WTC11 (cell line): ENCODE measurements at regions not wholly inside any gene's neighbourhood (a gene's known extent, or its start where the extent isn't known, plus 50 kb on each side); places are given as distances from the start of the nearest gene placed in this dataset.

Source experiments
- ATAC-seq: fragments of 200-7000 bp; cut with Tn5 transposase; 2 replicates; pipeline ENCODE4 v1.10.0; 2021; ENCODE audit warnings: mild to moderate bottlenecking, moderate library complexity
- CTCF ChIA-PET: fragments of 300-600 bp; sonication (Branson Sonifier 250); formaldehyde crosslinking; loops from one replicate; lab custom pipeline; 2021; ENCODE audit warnings: antibody characterized with exemption; lab: Charles Lee
- POLR2A ChIA-PET: fragments of 350-600 bp; sonication (Branson Sonifier 250); formaldehyde crosslinking; loops from one replicate; lab custom pipeline; 2021; ENCODE audit warnings: antibody characterized with exemption; lab: Charles Lee
- DNase-seq: peaks from one replicate; pipeline ENCODE4 v3.0.0; 2021; ENCODE audit warnings: low spot score
- H3K27ac Mint-ChIP-seq: 2 replicates; pipeline ENCODE4 v1.8.0; 2021; ENCODE audit warnings: mixed read lengths
- H3K27me3 Mint-ChIP-seq: 2 replicates; pipeline ENCODE4 v1.8.0; 2021; ENCODE audit warnings: low read depth, mild to moderate bottlenecking, moderate library complexity, mixed read lengths
- H3K36me3 Mint-ChIP-seq: 2 replicates; pipeline ENCODE4 v1.8.0; 2021; ENCODE audit warnings: mixed read lengths
- H3K4me1 Mint-ChIP-seq: 2 replicates; pipeline ENCODE4 v1.8.0; 2022; ENCODE audit warnings: mixed read lengths
- H3K4me3 Mint-ChIP-seq: 2 replicates; pipeline ENCODE4 v1.8.0; 2021; ENCODE audit warnings: mild to moderate bottlenecking, moderate library complexity, mixed read lengths
- H3K9me3 Mint-ChIP-seq: 2 replicates; pipeline ENCODE4 v1.8.0; 2021; ENCODE audit warnings: mixed read lengths
- FOXP1 ChIP-seq: sonication (generic); formaldehyde crosslinking; IDR thresholded peaks from 2 replicates; pipeline ENCODE4 v1.8.0; 2022; ENCODE audit warnings: missing genetic modification reagents, mild to moderate bottlenecking, moderate library complexity, borderline replicate concordance
- NFYB ChIP-seq: sonication (generic); formaldehyde crosslinking; conservative IDR thresholded peaks from 2 replicates; pipeline ENCODE4 v1.8.0; 2022; ENCODE audit warnings: low read depth, missing genetic modification reagents
- NR3C1 ChIP-seq: sonication (generic); formaldehyde crosslinking; conservative IDR thresholded peaks from 2 replicates; pipeline ENCODE4 v1.8.1; 2023; ENCODE audit warnings: low read depth, mild to moderate bottlenecking, missing genetic modification reagents
- SP1 ChIP-seq: sonication (generic); formaldehyde crosslinking; conservative IDR thresholded peaks from 2 replicates; pipeline ENCODE4 v1.8.1; 2022; ENCODE audit warnings: missing genetic modification reagents
- ZNF138 ChIP-seq: sonication (generic); formaldehyde crosslinking; conservative IDR thresholded peaks from 2 replicates; pipeline ENCODE4 v1.8.1; 2022; ENCODE audit warnings: mild to moderate bottlenecking, moderate library complexity, missing genetic modification reagents
- ZNF416 ChIP-seq: fragments of 250-450 bp; sonication (Bioruptor Pico); IDR thresholded peaks from 2 replicates; pipeline ENCODE4 v1.9.0; 2021; ENCODE audit warnings: mild to moderate bottlenecking, inconsistent platforms
- TF ChIP-seq, protein P1 (sequence below): sonication (generic); formaldehyde crosslinking; IDR thresholded peaks from 2 replicates; pipeline ENCODE4 v1.8.0; 2023; ENCODE audit warnings: missing genetic modification reagents
- TF ChIP-seq, protein P2 (sequence below): sonication (generic); formaldehyde crosslinking; IDR thresholded peaks from 2 replicates; pipeline ENCODE4 v1.8.0; 2022; ENCODE audit warnings: mild to moderate bottlenecking, missing genetic modification reagents
- TF ChIP-seq, protein P3 (sequence below): sonication (generic); formaldehyde crosslinking; IDR thresholded peaks from 2 replicates; pipeline ENCODE4 v1.8.0; 2022; ENCODE audit warnings: mild to moderate bottlenecking, missing genetic modification reagents
- TF ChIP-seq, protein P4 (sequence below): sonication (generic); formaldehyde crosslinking; IDR thresholded peaks from 2 replicates; pipeline ENCODE4 v1.8.1; 2022; ENCODE audit warnings: mild to moderate bottlenecking, missing genetic modification reagents, moderate library complexity, borderline replicate concordance
- TF ChIP-seq, protein P5 (sequence below): sonication (generic); formaldehyde crosslinking; IDR thresholded peaks from 2 replicates; pipeline ENCODE4 v1.8.1; 2023; ENCODE audit warnings: mild to moderate bottlenecking, missing genetic modification reagents, moderate library complexity
- TF ChIP-seq, protein P6 (sequence below): sonication (generic); formaldehyde crosslinking; IDR thresholded peaks from 2 replicates; pipeline ENCODE4 v1.8.0; 2023; ENCODE audit warnings: mild to moderate bottlenecking, missing genetic modification reagents
- TF ChIP-seq, protein P7 (sequence below): sonication (generic); formaldehyde crosslinking; IDR thresholded peaks from 2 replicates; pipeline ENCODE4 v1.8.1; 2022; ENCODE audit warnings: missing genetic modification reagents, borderline replicate concordance
- TF ChIP-seq, protein P8 (sequence below): sonication (generic); formaldehyde crosslinking; IDR thresholded peaks from 2 replicates; pipeline ENCODE4 v1.8.1; 2022; ENCODE audit warnings: low read depth, missing genetic modification reagents, borderline replicate concordance

DNA sequence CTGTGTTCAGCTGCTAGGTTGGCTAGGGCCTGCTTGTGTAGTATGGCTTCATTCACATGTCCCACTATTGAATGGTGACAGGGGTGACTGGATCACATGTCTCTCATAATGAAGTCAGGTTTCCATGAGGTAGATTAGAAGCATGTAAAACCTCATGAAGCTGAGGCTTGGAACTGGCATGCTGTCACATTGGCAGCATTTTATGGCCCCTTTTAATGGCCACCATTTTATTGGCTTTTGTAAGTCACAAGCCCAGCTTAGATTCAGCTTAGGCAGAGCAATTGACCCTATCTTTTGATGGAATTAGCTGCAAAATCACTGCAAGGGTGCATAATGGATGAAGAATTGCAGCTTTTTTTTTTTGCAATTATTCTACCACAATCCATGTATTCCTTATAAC lies 583.5 kb downstream of the MED13L start (continued):
- TF ChIP-seq, protein P1, sequence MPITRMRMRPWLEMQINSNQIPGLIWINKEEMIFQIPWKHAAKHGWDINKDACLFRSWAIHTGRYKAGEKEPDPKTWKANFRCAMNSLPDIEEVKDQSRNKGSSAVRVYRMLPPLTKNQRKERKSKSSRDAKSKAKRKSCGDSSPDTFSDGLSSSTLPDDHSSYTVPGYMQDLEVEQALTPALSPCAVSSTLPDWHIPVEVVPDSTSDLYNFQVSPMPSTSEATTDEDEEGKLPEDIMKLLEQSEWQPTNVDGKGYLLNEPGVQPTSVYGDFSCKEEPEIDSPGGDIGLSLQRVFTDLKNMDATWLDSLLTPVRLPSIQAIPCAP (CRISPR knock-in tag): no peak
- TF ChIP-seq, protein P2, sequence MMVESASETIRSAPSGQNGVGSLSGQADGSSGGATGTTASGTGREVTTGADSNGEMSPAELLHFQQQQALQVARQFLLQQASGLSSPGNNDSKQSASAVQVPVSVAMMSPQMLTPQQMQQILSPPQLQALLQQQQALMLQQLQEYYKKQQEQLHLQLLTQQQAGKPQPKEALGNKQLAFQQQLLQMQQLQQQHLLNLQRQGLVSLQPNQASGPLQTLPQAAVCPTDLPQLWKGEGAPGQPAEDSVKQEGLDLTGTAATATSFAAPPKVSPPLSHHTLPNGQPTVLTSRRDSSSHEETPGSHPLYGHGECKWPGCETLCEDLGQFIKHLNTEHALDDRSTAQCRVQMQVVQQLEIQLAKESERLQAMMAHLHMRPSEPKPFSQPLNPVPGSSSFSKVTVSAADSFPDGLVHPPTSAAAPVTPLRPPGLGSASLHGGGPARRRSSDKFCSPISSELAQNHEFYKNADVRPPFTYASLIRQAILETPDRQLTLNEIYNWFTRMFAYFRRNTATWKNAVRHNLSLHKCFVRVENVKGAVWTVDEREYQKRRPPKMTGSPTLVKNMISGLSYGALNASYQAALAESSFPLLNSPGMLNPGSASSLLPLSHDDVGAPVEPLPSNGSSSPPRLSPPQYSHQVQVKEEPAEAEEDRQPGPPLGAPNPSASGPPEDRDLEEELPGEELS (CRISPR knock-in tag): no peak
- TF ChIP-seq, protein P3, sequence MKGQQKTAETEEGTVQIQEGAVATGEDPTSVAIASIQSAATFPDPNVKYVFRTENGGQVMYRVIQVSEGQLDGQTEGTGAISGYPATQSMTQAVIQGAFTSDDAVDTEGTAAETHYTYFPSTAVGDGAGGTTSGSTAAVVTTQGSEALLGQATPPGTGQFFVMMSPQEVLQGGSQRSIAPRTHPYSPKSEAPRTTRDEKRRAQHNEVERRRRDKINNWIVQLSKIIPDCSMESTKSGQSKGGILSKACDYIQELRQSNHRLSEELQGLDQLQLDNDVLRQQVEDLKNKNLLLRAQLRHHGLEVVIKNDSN (CRISPR knock-in tag): no peak
- TF ChIP-seq ZNF416 (CRISPR knock-in tag): no peak

DNA sequence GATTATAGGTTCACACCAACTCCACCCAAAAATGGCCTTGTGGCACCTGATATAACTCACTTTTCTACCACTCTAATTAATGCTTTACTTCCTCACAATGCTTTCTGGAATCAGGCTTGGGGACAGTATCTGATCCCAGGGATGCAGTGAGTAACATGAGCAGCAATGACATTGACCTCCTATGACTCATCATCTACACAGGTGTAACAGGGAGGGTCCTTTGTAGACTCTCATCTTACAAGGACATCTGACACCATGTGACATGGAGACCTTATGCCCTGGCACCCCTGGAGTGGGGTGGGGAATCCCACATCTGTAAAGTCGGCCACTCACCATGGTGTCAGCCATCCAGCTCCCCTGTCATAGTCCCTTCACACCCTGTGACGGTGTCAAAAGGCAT lies 586.4 kb downstream of the MED13L start:
- ChIA-PET POLR2A (no interaction called here), CTCF (no interaction called here)
- no peak overlapping the region for H3K27ac Mint-ChIP-seq
- TF ChIP-seq FOXP1 (CRISPR knock-in tag): no peak
- H3K27me3 Mint-ChIP-seq: no peaks in the 10 kb centered on the region; the same call in 1 of the 2 replicates
- no peak overlapping the region for H3K4me3 Mint-ChIP-seq
- DNase-seq (no peak), ATAC-seq (no peak)
- H3K4me1 Mint-ChIP-seq: peaks cover 21% of the 10 kb centered on the region; the same call in 1 of the 2 replicates
- H3K36me3 Mint-ChIP-seq: no peaks in the 10 kb centered on the region
- peaks cover 5% of the 10 kb centered on the region; the same call in 1 of the 2 replicates for H3K9me3 Mint-ChIP-seq

DNA sequence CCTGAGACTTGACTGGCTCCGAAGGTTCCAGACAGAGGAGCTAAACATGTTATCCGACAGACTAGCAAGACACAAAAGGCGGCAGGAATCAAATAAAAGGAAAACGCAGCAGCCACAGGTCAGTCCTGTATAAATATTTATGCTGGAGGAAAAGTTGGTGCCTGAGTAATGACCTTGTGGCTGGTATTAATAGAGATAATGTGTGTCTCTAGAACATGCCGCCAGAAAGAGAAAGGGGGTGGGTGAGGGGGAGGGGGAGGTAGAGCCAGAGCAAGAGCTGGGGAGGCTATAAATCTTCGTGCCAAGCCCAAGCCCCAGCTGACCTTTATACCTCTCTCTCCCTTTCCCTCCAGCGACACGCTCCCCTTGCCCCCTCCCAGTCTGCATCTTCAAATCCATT lies 590.4 kb downstream of the MED13L start:
- CTCF ChIA-PET: interaction anchor here (0.5 kb wide), 1 partner anchor 14 kb away, joined by 3 read pairs; no protein-coding TSS in a partner anchor
- H3K36me3 Mint-ChIP-seq: no peaks in the 10 kb centered on the region
- H3K27me3 Mint-ChIP-seq: no peaks in the 10 kb centered on the region; the same call in 1 of the 2 replicates
- no peak for ATAC-seq
- 0 out of 2 replicates have a peak, but pooled peaks cover 3% of the 10 kb centered on the region for H3K4me1 Mint-ChIP-seq
- no peak for DNase-seq
- H3K27ac Mint-ChIP-seq: no peak overlapping the region
- POLR2A ChIA-PET: no interaction called here
- TF ChIP-seq, protein P4, sequence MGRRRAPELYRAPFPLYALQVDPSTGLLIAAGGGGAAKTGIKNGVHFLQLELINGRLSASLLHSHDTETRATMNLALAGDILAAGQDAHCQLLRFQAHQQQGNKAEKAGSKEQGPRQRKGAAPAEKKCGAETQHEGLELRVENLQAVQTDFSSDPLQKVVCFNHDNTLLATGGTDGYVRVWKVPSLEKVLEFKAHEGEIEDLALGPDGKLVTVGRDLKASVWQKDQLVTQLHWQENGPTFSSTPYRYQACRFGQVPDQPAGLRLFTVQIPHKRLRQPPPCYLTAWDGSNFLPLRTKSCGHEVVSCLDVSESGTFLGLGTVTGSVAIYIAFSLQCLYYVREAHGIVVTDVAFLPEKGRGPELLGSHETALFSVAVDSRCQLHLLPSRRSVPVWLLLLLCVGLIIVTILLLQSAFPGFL (CRISPR knock-in tag): no peak
- no peak for TF ChIP-seq NFYB (CRISPR knock-in tag)
- TF ChIP-seq, protein P5, sequence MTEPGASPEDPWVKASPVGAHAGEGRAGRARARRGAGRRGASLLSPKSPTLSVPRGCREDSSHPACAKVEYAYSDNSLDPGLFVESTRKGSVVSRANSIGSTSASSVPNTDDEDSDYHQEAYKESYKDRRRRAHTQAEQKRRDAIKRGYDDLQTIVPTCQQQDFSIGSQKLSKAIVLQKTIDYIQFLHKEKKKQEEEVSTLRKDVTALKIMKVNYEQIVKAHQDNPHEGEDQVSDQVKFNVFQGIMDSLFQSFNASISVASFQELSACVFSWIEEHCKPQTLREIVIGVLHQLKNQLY: no peak
- TF ChIP-seq, protein P6, sequence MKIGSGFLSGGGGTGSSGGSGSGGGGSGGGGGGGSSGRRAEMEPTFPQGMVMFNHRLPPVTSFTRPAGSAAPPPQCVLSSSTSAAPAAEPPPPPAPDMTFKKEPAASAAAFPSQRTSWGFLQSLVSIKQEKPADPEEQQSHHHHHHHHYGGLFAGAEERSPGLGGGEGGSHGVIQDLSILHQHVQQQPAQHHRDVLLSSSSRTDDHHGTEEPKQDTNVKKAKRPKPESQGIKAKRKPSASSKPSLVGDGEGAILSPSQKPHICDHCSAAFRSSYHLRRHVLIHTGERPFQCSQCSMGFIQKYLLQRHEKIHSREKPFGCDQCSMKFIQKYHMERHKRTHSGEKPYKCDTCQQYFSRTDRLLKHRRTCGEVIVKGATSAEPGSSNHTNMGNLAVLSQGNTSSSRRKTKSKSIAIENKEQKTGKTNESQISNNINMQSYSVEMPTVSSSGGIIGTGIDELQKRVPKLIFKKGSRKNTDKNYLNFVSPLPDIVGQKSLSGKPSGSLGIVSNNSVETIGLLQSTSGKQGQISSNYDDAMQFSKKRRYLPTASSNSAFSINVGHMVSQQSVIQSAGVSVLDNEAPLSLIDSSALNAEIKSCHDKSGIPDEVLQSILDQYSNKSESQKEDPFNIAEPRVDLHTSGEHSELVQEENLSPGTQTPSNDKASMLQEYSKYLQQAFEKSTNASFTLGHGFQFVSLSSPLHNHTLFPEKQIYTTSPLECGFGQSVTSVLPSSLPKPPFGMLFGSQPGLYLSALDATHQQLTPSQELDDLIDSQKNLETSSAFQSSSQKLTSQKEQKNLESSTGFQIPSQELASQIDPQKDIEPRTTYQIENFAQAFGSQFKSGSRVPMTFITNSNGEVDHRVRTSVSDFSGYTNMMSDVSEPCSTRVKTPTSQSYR (CRISPR knock-in tag): no peak
- TF ChIP-seq, protein P7, sequence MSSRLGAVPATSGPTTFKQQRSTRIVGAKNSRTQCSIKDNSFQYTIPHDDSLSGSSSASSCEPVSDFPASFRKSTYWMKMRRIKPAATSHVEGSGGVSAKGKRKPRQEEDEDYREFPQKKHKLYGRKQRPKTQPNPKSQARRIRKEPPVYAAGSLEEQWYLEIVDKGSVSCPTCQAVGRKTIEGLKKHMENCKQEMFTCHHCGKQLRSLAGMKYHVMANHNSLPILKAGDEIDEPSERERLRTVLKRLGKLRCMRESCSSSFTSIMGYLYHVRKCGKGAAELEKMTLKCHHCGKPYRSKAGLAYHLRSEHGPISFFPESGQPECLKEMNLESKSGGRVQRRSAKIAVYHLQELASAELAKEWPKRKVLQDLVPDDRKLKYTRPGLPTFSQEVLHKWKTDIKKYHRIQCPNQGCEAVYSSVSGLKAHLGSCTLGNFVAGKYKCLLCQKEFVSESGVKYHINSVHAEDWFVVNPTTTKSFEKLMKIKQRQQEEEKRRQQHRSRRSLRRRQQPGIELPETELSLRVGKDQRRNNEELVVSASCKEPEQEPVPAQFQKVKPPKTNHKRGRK (CRISPR knock-in tag): no peak
- TF ChIP-seq NR3C1: no peak
- TF ChIP-seq, protein P2 (CRISPR knock-in tag): no peak
- no peak for TF ChIP-seq SP1 (CRISPR knock-in tag)
- TF ChIP-seq, protein P8, sequence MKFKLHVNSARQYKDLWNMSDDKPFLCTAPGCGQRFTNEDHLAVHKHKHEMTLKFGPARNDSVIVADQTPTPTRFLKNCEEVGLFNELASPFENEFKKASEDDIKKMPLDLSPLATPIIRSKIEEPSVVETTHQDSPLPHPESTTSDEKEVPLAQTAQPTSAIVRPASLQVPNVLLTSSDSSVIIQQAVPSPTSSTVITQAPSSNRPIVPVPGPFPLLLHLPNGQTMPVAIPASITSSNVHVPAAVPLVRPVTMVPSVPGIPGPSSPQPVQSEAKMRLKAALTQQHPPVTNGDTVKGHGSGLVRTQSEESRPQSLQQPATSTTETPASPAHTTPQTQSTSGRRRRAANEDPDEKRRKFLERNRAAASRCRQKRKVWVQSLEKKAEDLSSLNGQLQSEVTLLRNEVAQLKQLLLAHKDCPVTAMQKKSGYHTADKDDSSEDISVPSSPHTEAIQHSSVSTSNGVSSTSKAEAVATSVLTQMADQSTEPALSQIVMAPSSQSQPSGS (CRISPR knock-in tag): no peak
- no peak for TF ChIP-seq ZNF138 (CRISPR knock-in tag)
- TF ChIP-seq, all 79 proteins: peak for 0
- H3K4me3 Mint-ChIP-seq: no peak overlapping the region
- H3K9me3 Mint-ChIP-seq: peaks cover 3% of the 10 kb centered on the region; the same call in 1 of the 2 replicates
